HEK293T (cell line): ENCODE measurements at regions not wholly inside any gene's neighbourhood (a gene's known extent, or its start where the extent isn't known, plus 50 kb on each side); places are given as distances from the start of the nearest gene placed in this dataset.

Source experiments
- FOXA1 ChIP-seq: fragments of 450-650 bp; IDR thresholded peaks from 2 replicates; pipeline ENCODE4 v1.6.1; 2016; ENCODE audit warnings: mild to moderate bottlenecking
- HDGF ChIP-seq: fragments of 450-650 bp; IDR thresholded peaks from 2 replicates; pipeline ENCODE4 v1.6.1; 2017; ENCODE audit warnings: antibody characterized with exemption, borderline replicate concordance
- SP1 ChIP-seq: fragments of 450-650 bp; IDR thresholded peaks from 2 replicates; pipeline ENCODE4 v1.6.1; 2017
- ZNF384 ChIP-seq: fragments of 450-650 bp; IDR thresholded peaks from 2 replicates; pipeline ENCODE4 v1.6.1; 2016

- TF ChIP-seq HDGF (no peak), FOXA1 (no peak), ZNF384 (no peak), SP1 (no peak)
Observed at GRCh38 chr16:54517181-54517580, 230.6 kb upstream of the IRX3 start.
